HG02885 (cell line): ENCODE measurements at regions not wholly inside any gene's neighbourhood (a gene's known extent, or its start where the extent isn't known, plus 50 kb on each side); places are given as distances from the start of the nearest gene placed in this dataset.
"Not testable (repeated sequence)": the region's sequence is repeated elsewhere in the genome, so short reads cannot be mapped to it uniquely, and the experiment has no call there.

Experiments
- ATAC-seq: cut with Tn5 transposase; IDR thresholded peaks from one replicate; pipeline ENCODE4 v1.9.1; 2021; ENCODE audit warnings: mild to moderate bottlenecking; ENCODE audit not compliant: unreplicated experiment, poor library complexity

GRCh38 chr7:37594602-37595001, 89.0 kb upstream of the GPR141 start:
- no peak for ATAC-seq

- no peak for ATAC-seq
These were observed 84.7 kb upstream of the GPR141 start for GRCh38 chr7:37598824-37599223.

- ATAC-seq, result no peak
These were observed 82.2 kb upstream of the GPR141 start for GRCh38 chr7:37601321-37601720.

GRCh38 chr7:37604078-37604477, 79.5 kb upstream of the GPR141 start:
- no peak for ATAC-seq

GRCh38 chr7:37617406-37617805, 66.2 kb upstream of the GPR141 start:
- ATAC-seq, result not testable (repeated sequence)

GRCh38 chr7:37633048-37633447, 50.5 kb upstream of the GPR141 start:
- no peak for ATAC-seq
